ENCODE measurements at regions not wholly inside any gene's neighbourhood (a gene's known extent, or its start where the extent isn't known, plus 50 kb on each side); places are given as distances from the start of the nearest gene placed in this dataset.

- no peak overlapping the region for H3K27ac Mint-ChIP-seq
- no peaks in the 10 kb centered on the region for H3K27me3 Mint-ChIP-seq (ENCODE audit: low read depth, poor library complexity)
- DNase-seq: no peak
- no peak for TF ChIP-seq CTCF (IDR thresholded peaks at IDR 0.05)
- no peaks in the 10 kb centered on the region for H3K4me1 Mint-ChIP-seq
- H3K36me3 Mint-ChIP-seq (ENCODE audit: low read depth): no peaks in the 10 kb centered on the region
- no peak overlapping the region for H3K4me3 Mint-ChIP-seq
- peaks cover 21% of the 10 kb centered on the region for H3K9me3 Mint-ChIP-seq
These were observed 217.3 kb downstream of the ZIC4 start for GRCh38 chr3:147189016-147189415.

GRCh38 chr3:147187687-147188086 lies 218.7 kb downstream of the ZIC4 start:
- no peaks in the 10 kb centered on the region for H3K36me3 Mint-ChIP-seq (ENCODE audit: low read depth)
- TF ChIP-seq CTCF (IDR thresholded peaks at IDR 0.05): no peak
- H3K27me3 Mint-ChIP-seq (ENCODE audit: low read depth, poor library complexity): no peaks in the 10 kb centered on the region
- no peak for DNase-seq
- no peak overlapping the region for H3K27ac Mint-ChIP-seq
- no peak overlapping the region for H3K4me3 Mint-ChIP-seq
- peaks cover 21% of the 10 kb centered on the region for H3K9me3 Mint-ChIP-seq
- no peaks in the 10 kb centered on the region for H3K4me1 Mint-ChIP-seq

- no peak overlapping the region for H3K4me3 Mint-ChIP-seq
- peaks cover 11% of the 10 kb centered on the region for H3K9me3 Mint-ChIP-seq
- no peaks in the 10 kb centered on the region for H3K4me1 Mint-ChIP-seq
- H3K27me3 Mint-ChIP-seq (ENCODE audit: low read depth, poor library complexity): no peaks in the 10 kb centered on the region
- TF ChIP-seq CTCF (IDR thresholded peaks at IDR 0.05): no peak
- no peak overlapping the region for H3K27ac Mint-ChIP-seq
- H3K36me3 Mint-ChIP-seq (ENCODE audit: low read depth): no peaks in the 10 kb centered on the region
- DNase-seq: no peak
These were observed 220.6 kb downstream of the ZIC4 start for GRCh38 chr3:147185781-147186180.

GRCh38 chr3:147184794-147185193 lies 221.5 kb downstream of the ZIC4 start:
- Mint-ChIP-seq H3K27me3 (ENCODE audit: low read depth, poor library complexity) (no peaks in the 10 kb centered on the region), H3K4me1 (no peaks in the 10 kb centered on the region), H3K36me3 (ENCODE audit: low read depth) (no peaks in the 10 kb centered on the region), H3K27ac (no peak overlapping the region), H3K4me3 (no peak overlapping the region), H3K9me3 (peaks cover 2% of the 10 kb centered on the region)
- TF ChIP-seq CTCF (IDR thresholded peaks at IDR 0.05): no peak
- DNase-seq: no peak

- Mint-ChIP-seq H3K36me3 (ENCODE audit: low read depth) (no peaks in the 10 kb centered on the region), H3K27ac (no peak overlapping the region), H3K4me3 (no peak overlapping the region), H3K27me3 (ENCODE audit: low read depth, poor library complexity) (peaks cover 2% of the 10 kb centered on the region), H3K4me1 (no peaks in the 10 kb centered on the region), H3K9me3 (peaks cover 9% of the 10 kb centered on the region)
- TF ChIP-seq CTCF (IDR thresholded peaks at IDR 0.05): no peak
- DNase-seq: no peak
These were observed 233.1 kb downstream of the ZIC4 start for GRCh38 chr3:147173257-147173656.

GRCh38 chr3:147162743-147163142 lies 243.6 kb downstream of the ZIC4 start:
- Mint-ChIP-seq H3K36me3 (ENCODE audit: low read depth) (no peaks in the 10 kb centered on the region), H3K27ac (no peak overlapping the region), H3K4me1 (peaks cover under 1% of the 10 kb centered on the region), H3K27me3 (ENCODE audit: low read depth, poor library complexity) (no peaks in the 10 kb centered on the region), H3K4me3 (no peak overlapping the region), H3K9me3 (peaks cover 4% of the 10 kb centered on the region)
- DNase-seq: no peak
- no peak for TF ChIP-seq CTCF (IDR thresholded peaks at IDR 0.05)

Measured in nephron progenitor cell (in vitro differentiated cells).